Keratinocyte (primary cell): ENCODE measurements at regions not wholly inside any gene's neighbourhood (a gene's known extent, or its start where the extent isn't known, plus 50 kb on each side); places are given as distances from the start of the nearest gene placed in this dataset.

Experiments used
- DNase-seq: peaks from one replicate; pipeline ENCODE4 v3.0.0-alpha.2; 2011; ENCODE audit warnings: low read depth, missing footprints, low spot score
- FAIRE-seq: peaks from 2 replicates; lab custom pipeline; 2011; peaks lifted over from hg19 to GRCh38; lab: Jason Lieb, UNC
- H2AFZ ChIP-seq: 2 replicates; pipeline ENCODE4 v1.6.0; 2012; ENCODE audit warnings: low read length, control low read depth, inconsistent platforms; ENCODE audit not compliant: control insufficient read depth
- H3K27ac ChIP-seq: 2 replicates; pipeline ENCODE4 v1.5.1; 2011; ENCODE audit warnings: low read length; ENCODE audit not compliant: control insufficient read depth, insufficient read depth
- H3K27me3 ChIP-seq: 3 replicates; pipeline ENCODE4 v1.6.0; 2011; ENCODE audit warnings: low read length; ENCODE audit not compliant: control insufficient read depth, insufficient read depth; ENCODE audit errors: extremely low read depth
- H3K36me3 ChIP-seq, 2 experiments: 2 replicates in 1 of 2; 3 replicates in 1 of 2; pipeline ENCODE4 v1.5.1; 2011; ENCODE audit warnings: low read length in 2 of 2, mild to moderate bottlenecking in 1 of 2; ENCODE audit not compliant: control insufficient read depth in 2 of 2, insufficient read depth in 2 of 2; ENCODE audit errors: extremely low read depth in 1 of 2
- H3K4me1 ChIP-seq: 3 replicates; pipeline ENCODE4 v1.5.1; 2011; ENCODE audit warnings: low read length; ENCODE audit not compliant: control insufficient read depth, insufficient read depth; ENCODE audit errors: extremely low read depth
- H3K4me2 ChIP-seq: 3 replicates; pipeline ENCODE4 v1.6.0; 2011; ENCODE audit warnings: low read depth, low read length; ENCODE audit not compliant: control insufficient read depth, insufficient read depth; ENCODE audit errors: extremely low read depth
- H3K4me3 ChIP-seq, 3 experiments: fragments of 200-600 bp in 1 of 3; sonication (generic) in 1 of 3; 2 replicates in 2 of 3; 3 replicates in 1 of 3; pipeline ENCODE4 v1.5.1; 2011 to 2016; ENCODE audit warnings: low read length in 3 of 3, mild to moderate bottlenecking in 3 of 3, control low read depth in 2 of 3, inconsistent platforms in 1 of 3, low read depth in 1 of 3, mixed read lengths in 1 of 3, mixed run types in 1 of 3, moderate library complexity in 1 of 3; ENCODE audit not compliant: control insufficient read depth in 2 of 3, insufficient read depth in 2 of 3; ENCODE audit errors: extremely low read depth in 1 of 3
- H3K79me2 ChIP-seq: 2 replicates; pipeline ENCODE4 v1.6.0; 2012; ENCODE audit warnings: low read length; ENCODE audit not compliant: control insufficient read depth, insufficient read depth
- H3K9ac ChIP-seq: 3 replicates; pipeline ENCODE4 v1.6.0; 2011; ENCODE audit warnings: low read length; ENCODE audit not compliant: control insufficient read depth, insufficient read depth; ENCODE audit errors: extremely low read depth
- H3K9me1 ChIP-seq: 3 replicates; pipeline ENCODE4 v1.6.0; 2011; ENCODE audit warnings: low read length; ENCODE audit not compliant: control insufficient read depth, insufficient read depth; ENCODE audit errors: extremely low read depth
- H3K9me3 ChIP-seq: 2 replicates; pipeline ENCODE4 v1.5.1; 2012; ENCODE audit warnings: low read depth, low read length; ENCODE audit not compliant: control insufficient read depth
- H4K20me1 ChIP-seq: 3 replicates; pipeline ENCODE4 v1.6.0; 2011; ENCODE audit warnings: low read length; ENCODE audit not compliant: control insufficient read depth, insufficient read depth; ENCODE audit errors: extremely low read depth
- EZH2 ChIP-seq: IDR thresholded peaks from one replicate; pipeline ENCODE4 v1.6.1; 2012; ENCODE audit warnings: inconsistent platforms, mild to moderate bottlenecking, low read length, moderate library complexity
- dilution Hi-C: fragments of 300-500 bp; cut with MboI; formaldehyde crosslinking; loops from one replicate; pipeline ENCODE4 v1.7.0; 2020; ENCODE audit warnings: low sequenced_read_pairs; ENCODE audit not compliant: extremely low pct_ligation_motif_present
- TF ChIP-seq, protein P1 (sequence below), 3 experiments: IDR thresholded peaks in 1 of 3; conservative IDR thresholded peaks in 1 of 3; optimal IDR thresholded peaks in 1 of 3; 2 replicates in 2 of 3; 3 replicates in 1 of 3; pipeline versions ENCODE3 to v1.5.1; 2011; ENCODE audit warnings: low read length in 3 of 3, mild to moderate bottlenecking in 3 of 3, moderate library complexity in 2 of 3, control low read depth in 1 of 3, inconsistent platforms in 1 of 3; ENCODE audit not compliant: insufficient read depth in 2 of 3; ENCODE audit errors: extremely low read depth in 1 of 3

DNA sequence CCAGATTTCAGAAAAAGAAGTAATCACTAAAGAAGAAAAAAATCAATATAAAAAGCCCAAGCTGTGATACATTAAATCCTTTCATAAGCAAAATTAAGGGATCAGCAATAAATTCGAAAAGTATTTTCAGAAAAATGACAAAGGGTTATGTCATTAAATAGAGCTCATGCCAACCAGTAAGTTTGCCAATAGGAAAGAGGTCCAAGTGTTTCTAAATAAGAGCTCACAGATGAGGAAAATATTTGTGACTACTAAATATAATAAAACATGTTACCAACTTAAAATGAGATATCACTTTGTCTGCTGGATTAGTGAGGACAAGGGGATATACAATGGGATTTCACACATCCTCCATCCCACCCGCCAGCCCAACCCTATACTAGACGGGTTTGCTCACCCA is 140.3 kb upstream of the EYA4 start:
- dilution Hi-C loops = no loop called here
- no peak for FAIRE-seq
- Histone ChIP-seq H4K20me1 (no peaks in the 10 kb centered on the region), H3K4me3 (no peak overlapping the region), H3K9me3 (no peaks in the 10 kb centered on the region), H3K9ac (no peak overlapping the region), H2AFZ (no peak overlapping the region), H3K27me3 (no peaks in the 10 kb centered on the region), H3K4me2 (no peak overlapping the region), H3K27ac (no peak overlapping the region), H3K9me1 (no peaks in the 10 kb centered on the region), H3K79me2 (no peaks in the 10 kb centered on the region), H3K4me1 (peaks cover 14% of the 10 kb centered on the region), H3K36me3 (no peaks in the 10 kb centered on the region)
- no peak for TF ChIP-seq EZH2
- TF ChIP-seq, protein P1, sequence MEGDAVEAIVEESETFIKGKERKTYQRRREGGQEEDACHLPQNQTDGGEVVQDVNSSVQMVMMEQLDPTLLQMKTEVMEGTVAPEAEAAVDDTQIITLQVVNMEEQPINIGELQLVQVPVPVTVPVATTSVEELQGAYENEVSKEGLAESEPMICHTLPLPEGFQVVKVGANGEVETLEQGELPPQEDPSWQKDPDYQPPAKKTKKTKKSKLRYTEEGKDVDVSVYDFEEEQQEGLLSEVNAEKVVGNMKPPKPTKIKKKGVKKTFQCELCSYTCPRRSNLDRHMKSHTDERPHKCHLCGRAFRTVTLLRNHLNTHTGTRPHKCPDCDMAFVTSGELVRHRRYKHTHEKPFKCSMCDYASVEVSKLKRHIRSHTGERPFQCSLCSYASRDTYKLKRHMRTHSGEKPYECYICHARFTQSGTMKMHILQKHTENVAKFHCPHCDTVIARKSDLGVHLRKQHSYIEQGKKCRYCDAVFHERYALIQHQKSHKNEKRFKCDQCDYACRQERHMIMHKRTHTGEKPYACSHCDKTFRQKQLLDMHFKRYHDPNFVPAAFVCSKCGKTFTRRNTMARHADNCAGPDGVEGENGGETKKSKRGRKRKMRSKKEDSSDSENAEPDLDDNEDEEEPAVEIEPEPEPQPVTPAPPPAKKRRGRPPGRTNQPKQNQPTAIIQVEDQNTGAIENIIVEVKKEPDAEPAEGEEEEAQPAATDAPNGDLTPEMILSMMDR (optimal IDR thresholded peaks at IDR 0.05 in 1 of 3, IDR thresholded peaks at IDR 0.05 in 1 of 3, conservative IDR thresholded peaks at IDR 0.05 in 1 of 3; ENCODE audit: extremely low read depth in 1 of 3, insufficient read depth in 2 of 3, low read length in 3 of 3) = no peak
- DNase-seq = no peak

DNA sequence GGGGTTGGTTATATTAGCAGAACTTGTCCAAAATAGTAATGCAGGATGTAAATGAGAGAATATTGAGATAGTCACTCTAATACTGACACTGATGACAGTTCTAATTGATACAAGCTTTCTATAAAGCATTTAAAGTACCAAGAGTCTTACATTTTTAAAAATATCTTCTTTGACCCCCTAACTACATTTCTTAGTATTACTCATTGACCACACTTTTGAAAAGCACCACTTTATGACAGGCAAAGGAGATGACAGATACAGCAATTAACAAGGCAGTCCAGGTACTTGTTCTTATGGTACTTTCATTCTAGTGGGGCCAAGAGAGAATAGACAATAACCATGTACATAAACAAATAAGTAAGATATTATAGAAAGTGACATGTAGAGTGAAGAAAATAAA is 139.4 kb upstream of the EYA4 start:
- Histone ChIP-seq H3K4me1 (peaks cover 12% of the 10 kb centered on the region), H3K36me3 (no peaks in the 10 kb centered on the region), H4K20me1 (no peaks in the 10 kb centered on the region), H3K27ac (no peak overlapping the region), H3K4me3 (no peak overlapping the region), H3K79me2 (no peaks in the 10 kb centered on the region), H3K27me3 (no peaks in the 10 kb centered on the region), H3K4me2 (no peak overlapping the region), H3K9me3 (no peaks in the 10 kb centered on the region), H3K9ac (no peak overlapping the region), H2AFZ (no peak overlapping the region), H3K9me1 (no peaks in the 10 kb centered on the region)
- dilution Hi-C loops = no loop called here
- TF ChIP-seq EZH2 = no peak
- TF ChIP-seq, protein P1 (optimal IDR thresholded peaks at IDR 0.05 in 1 of 3, IDR thresholded peaks at IDR 0.05 in 1 of 3, conservative IDR thresholded peaks at IDR 0.05 in 1 of 3; ENCODE audit: extremely low read depth in 1 of 3, insufficient read depth in 2 of 3, low read length in 3 of 3) = no peak
- DNase-seq (no peak), FAIRE-seq (no peak)
